ENCODE measurements at regions not wholly inside any gene's neighbourhood (a gene's known extent, or its start where the extent isn't known, plus 50 kb on each side); places are given as distances from the start of the nearest gene placed in this dataset.

DNA sequence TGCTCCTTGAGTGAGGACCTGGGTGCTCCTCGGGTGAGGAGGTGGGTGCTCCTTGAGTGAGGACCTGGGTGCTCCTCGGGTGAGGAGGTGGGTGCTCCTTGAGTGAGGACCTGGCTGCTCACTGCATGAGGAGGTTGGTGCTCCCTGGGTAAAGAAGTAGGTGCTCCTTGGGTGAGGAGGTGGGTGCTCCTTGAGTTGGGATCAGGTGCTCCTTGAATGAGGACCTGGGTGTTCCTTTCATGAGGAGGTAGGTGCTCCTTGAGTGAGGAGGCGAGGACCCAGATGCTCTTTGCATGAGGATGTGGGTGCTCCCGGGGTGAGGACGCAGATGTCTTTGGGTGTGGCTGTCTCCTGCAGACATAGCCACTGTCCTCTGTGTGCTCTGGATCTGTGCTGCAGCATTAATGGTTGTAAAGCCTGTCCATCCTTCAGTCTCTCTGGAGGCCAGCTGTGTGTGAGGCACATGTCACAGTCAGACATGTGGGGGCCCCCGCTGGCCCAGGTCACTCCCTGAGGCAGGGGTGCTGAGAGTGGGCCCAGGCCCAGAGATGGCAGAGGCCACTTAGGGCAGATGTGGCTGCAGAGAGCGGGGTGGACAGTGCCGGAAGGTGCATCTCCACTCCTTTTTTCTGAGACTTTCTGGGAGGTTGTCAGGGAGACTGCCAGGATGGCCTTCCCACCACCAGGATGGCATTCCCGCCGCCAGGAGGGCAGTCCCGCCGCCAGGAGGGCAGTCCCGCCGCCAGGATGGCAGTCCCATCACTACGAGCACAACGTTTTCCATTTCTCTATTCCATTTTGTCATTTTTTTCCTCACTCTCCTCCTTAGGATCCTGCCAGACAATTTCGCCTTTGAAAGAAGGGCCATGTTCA, 101.8 kb downstream of the HMX1 start:
- TF ChIP-seq, protein P1, sequence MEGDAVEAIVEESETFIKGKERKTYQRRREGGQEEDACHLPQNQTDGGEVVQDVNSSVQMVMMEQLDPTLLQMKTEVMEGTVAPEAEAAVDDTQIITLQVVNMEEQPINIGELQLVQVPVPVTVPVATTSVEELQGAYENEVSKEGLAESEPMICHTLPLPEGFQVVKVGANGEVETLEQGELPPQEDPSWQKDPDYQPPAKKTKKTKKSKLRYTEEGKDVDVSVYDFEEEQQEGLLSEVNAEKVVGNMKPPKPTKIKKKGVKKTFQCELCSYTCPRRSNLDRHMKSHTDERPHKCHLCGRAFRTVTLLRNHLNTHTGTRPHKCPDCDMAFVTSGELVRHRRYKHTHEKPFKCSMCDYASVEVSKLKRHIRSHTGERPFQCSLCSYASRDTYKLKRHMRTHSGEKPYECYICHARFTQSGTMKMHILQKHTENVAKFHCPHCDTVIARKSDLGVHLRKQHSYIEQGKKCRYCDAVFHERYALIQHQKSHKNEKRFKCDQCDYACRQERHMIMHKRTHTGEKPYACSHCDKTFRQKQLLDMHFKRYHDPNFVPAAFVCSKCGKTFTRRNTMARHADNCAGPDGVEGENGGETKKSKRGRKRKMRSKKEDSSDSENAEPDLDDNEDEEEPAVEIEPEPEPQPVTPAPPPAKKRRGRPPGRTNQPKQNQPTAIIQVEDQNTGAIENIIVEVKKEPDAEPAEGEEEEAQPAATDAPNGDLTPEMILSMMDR (IDR thresholded peaks at IDR 0.05): no peak
- TF ChIP-seq POLR2AphosphoS5 (IDR thresholded peaks at IDR 0.05): no peak
